ENCODE measurements at regions not wholly inside any gene's neighbourhood (a gene's known extent, or its start where the extent isn't known, plus 50 kb on each side); places are given as distances from the start of the nearest gene placed in this dataset.

DNA sequence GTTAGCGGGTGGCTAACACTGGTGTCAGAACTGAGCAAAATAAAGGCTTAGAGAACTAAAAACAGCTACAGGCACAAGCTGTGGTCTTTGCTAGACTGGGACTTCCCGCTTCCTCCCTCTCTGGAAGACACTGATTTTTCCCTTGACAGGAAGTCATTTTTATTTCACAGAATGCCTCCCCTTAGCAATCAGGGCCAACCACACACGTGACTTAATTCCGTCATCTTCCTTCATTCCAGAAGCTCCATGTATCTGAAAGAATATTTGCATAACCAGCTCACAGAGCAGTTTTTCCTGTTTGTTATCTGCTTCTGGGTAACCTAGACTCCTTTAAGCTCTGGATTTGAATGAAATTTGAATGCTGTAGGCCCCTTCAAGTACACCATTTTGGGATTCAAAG, 327.5 kb upstream of the FRG1 start:
- POLR2A ChIA-PET = no interaction called here
- Histone ChIP-seq H4K20me1 (ENCODE audit: insufficient read depth) (no peaks in the 10 kb centered on the region), H2AFZ (ENCODE audit: low read depth, low read length, poor library complexity, severe bottlenecking) (no peak overlapping the region), H3K9me3 (ENCODE audit: control insufficient read depth in 1 of 2, insufficient read depth in 1 of 2, low read depth in 1 of 2, low read length in 2 of 2) (no peaks in the 10 kb centered on the region), H3K27ac (ENCODE audit: low read depth, low read length) (no peak overlapping the region), H3K36me3 (ENCODE audit: control insufficient read depth in 1 of 2, insufficient read depth in 2 of 2, low read length in 2 of 2) (no peaks in the 10 kb centered on the region), H3K4me1 (ENCODE audit: control insufficient read depth in 1 of 2, insufficient read depth in 2 of 2, low read length in 2 of 2) (no peaks in the 10 kb centered on the region), H3K4me3 (replicated peaks in 1 of 2; ENCODE audit: low read depth in 1 of 2, low read length in 2 of 2) (no peak overlapping the region), H3K79me2 (ENCODE audit: insufficient read depth, low read length) (no peaks in the 10 kb centered on the region), H3K9me2 (ENCODE audit: insufficient read depth) (no peaks in the 10 kb centered on the region), H3K27me3 (ENCODE audit: insufficient read depth, low read length) (no peaks in the 10 kb centered on the region), H3K4me2 (ENCODE audit: low read length) (no peak overlapping the region), H3K9ac (ENCODE audit: low read length) (no peak overlapping the region)
- no peak for ATAC-seq
- TF ChIP-seq RAD21 (IDR thresholded peaks at IDR 0.05; ENCODE audit: low read depth) (no peak), POLR2A (IDR thresholded peaks at IDR 0.05; ENCODE audit: borderline replicate concordance, extremely low read depth, insufficient read depth, insufficient read length) (no peak), SRF (IDR thresholded peaks at IDR 0.05; ENCODE audit: low read depth) (no peak), SIN3A (IDR thresholded peaks at IDR 0.05; ENCODE audit: low read depth) (no peak), CEBPB (IDR thresholded peaks at IDR 0.05; ENCODE audit: low read depth) (no peak), ELF1 (IDR thresholded peaks at IDR 0.05; ENCODE audit: borderline replicate concordance, low read depth) (no peak), ZBTB33 (IDR thresholded peaks at IDR 0.05; ENCODE audit: extremely low read depth, insufficient replicate concordance, low read length) (no peak), CBX3 (IDR thresholded peaks at IDR 0.05; ENCODE audit: low read depth) (no peak), EZH2phosphoT487 (IDR thresholded peaks at IDR 0.05; ENCODE audit: borderline replicate concordance) (no peak), POLR2AphosphoS5 (IDR thresholded peaks at IDR 0.05; ENCODE audit: low read depth, low read length) (no peak), ZFX (IDR thresholded peaks at IDR 0.05) (no peak), MAX (IDR thresholded peaks at IDR 0.05) (no peak), SP1 (IDR thresholded peaks at IDR 0.05; ENCODE audit: low read depth) (no peak), EGR1 (IDR thresholded peaks at IDR 0.05; ENCODE audit: low read depth) (no peak), EZH2 (IDR thresholded peaks at IDR 0.05) (no peak), FOSL1 (IDR thresholded peaks at IDR 0.05; ENCODE audit: low read depth) (no peak)
- TF ChIP-seq, protein P1, sequence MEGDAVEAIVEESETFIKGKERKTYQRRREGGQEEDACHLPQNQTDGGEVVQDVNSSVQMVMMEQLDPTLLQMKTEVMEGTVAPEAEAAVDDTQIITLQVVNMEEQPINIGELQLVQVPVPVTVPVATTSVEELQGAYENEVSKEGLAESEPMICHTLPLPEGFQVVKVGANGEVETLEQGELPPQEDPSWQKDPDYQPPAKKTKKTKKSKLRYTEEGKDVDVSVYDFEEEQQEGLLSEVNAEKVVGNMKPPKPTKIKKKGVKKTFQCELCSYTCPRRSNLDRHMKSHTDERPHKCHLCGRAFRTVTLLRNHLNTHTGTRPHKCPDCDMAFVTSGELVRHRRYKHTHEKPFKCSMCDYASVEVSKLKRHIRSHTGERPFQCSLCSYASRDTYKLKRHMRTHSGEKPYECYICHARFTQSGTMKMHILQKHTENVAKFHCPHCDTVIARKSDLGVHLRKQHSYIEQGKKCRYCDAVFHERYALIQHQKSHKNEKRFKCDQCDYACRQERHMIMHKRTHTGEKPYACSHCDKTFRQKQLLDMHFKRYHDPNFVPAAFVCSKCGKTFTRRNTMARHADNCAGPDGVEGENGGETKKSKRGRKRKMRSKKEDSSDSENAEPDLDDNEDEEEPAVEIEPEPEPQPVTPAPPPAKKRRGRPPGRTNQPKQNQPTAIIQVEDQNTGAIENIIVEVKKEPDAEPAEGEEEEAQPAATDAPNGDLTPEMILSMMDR (IDR thresholded peaks at IDR 0.05 in 2 of 3, conservative IDR thresholded peaks at IDR 0.05 in 1 of 3; ENCODE audit: borderline replicate concordance in 1 of 3, insufficient read depth in 1 of 3, low read depth in 2 of 3, low read length in 2 of 3) = no peak
- TF ChIP-seq, protein P2, sequence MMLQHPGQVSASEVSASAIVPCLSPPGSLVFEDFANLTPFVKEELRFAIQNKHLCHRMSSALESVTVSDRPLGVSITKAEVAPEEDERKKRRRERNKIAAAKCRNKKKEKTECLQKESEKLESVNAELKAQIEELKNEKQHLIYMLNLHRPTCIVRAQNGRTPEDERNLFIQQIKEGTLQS (IDR thresholded peaks at IDR 0.05) = no peak
- intact Hi-C loops (cut with micrococcal nuclease) = no loop called here
- RAD21 ChIA-PET (ENCODE audit: low non-redundant PET in 1 of 2, low total read pairs in 2 of 2, uncharacterized antibody in 2 of 2, unreplicated experiment in 2 of 2) = no interaction called here
- no TSS peak for BruUV-seq (replicated peaks)
- DNase-seq (ENCODE audit: low read depth, low spot score) = no peak
- CTCF ChIA-PET = no interaction called here
